NCI-H2107 treated with DMSO at 0.1 percent for 48 hours (cell line): ENCODE measurements at regions not wholly inside any gene's neighbourhood (a gene's known extent, or its start where the extent isn't known, plus 50 kb on each side); places are given as distances from the start of the nearest gene placed in this dataset.

Source experiments
- DNase-seq: peaks from one replicate; lab custom pipeline; 2025; ENCODE audit not compliant: unreplicated experiment; lab: John Stamatoyannopoulos, UW

DNA sequence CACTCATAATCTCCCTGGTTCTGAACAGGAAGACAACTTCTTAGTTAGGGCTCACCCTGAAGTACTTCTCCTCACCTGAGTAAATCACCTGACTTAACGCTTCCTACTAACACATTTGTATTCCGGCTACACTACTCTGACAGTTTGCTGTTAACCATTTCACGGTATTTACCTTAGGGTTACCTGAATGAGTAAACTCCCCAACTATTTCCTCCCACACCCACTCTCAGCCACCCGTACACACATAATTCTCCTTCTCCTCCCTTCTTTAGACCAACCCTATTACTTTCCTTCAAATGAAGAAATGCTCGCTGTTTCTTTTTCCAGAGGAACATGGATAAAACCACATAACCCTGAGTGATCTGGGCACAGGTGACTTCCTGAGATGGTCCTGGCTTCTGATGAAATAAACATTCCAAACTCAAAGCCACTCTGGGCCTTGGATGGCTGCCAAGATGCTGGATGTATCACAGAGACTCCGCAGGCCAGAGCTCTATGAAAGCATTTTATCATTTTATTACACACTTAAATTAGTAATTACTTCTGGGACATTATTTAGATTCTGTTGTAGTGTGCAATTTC is 183.6 kb upstream of the ATP11B start:
- DNase-seq = peak; percentile 53

GRCh38 chr3:182612332-182612731 is 181.0 kb upstream of the ATP11B start:
- DNase-seq = no peak

DNA sequence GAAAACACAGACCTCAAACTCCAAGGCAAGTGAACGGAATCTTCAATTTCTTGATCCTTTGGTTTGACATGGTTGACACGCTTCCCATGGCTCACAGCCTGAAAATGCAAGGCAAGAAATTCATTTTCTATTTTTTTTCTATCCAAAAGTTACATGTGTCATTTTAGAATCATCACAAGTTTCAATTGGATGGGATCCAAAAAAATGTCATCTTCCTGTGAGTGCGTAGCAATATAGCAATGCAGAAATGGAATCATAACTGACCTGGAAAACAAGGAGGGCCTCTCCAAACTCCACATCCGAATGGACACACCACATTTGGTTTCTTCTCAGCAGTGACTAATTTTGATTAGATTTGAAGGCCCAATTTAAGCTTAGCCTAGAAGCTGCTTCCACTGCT is 175.8 kb upstream of the ATP11B start:
- DNase-seq = no peak

GRCh38 chr3:182618085-182618732 is 175.1 kb upstream of the ATP11B start:
- DNase-seq = peak; percentile 94

DNA sequence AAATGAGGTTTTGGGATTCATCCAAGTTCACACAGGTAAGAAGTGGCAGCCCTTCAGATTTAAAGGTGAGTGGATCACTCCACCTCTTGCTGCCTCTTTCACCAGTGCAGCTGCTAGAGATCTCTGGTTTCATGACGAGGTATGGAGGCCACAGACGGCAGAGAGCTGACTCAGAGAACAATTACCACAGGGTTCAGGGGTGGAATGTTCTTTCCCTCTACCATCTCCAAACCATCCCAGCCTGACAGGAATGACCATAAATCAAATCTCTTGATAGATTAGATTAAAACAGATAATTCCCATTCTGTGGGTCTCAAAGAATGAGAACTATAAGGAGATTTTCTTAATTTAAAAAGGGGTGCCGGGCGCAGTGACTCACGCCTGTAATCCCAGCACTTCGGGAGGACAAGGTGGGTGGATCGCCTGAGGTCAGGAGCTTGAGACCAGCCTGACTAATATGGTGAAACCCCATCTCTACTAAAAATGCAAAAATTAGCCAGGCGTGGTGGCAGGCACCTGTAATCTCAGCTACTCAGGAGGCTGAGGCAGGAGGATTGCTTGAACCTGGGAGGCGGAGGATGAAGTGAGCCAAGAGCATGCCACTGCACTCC is 174.2 kb upstream of the ATP11B start:
- peak; percentile 97 for DNase-seq

- DNase-seq = no peak
These were observed 172.4 kb upstream of the ATP11B start for GRCh38 chr3:182620723-182621434.

- DNase-seq = peak; percentile 43
These were observed 171.7 kb upstream of the ATP11B start for GRCh38 chr3:182621435-182622240.

- DNase-seq = no peak
These were observed 171.1 kb upstream of the ATP11B start for GRCh38 chr3:182622241-182622545.

GRCh38 chr3:182626484-182627467 is 166.5 kb upstream of the ATP11B start:
- peak; percentile 40 for DNase-seq

- DNase-seq = no peak
These were observed 164.8 kb upstream of the ATP11B start for GRCh38 chr3:182628531-182628930.

DNA sequence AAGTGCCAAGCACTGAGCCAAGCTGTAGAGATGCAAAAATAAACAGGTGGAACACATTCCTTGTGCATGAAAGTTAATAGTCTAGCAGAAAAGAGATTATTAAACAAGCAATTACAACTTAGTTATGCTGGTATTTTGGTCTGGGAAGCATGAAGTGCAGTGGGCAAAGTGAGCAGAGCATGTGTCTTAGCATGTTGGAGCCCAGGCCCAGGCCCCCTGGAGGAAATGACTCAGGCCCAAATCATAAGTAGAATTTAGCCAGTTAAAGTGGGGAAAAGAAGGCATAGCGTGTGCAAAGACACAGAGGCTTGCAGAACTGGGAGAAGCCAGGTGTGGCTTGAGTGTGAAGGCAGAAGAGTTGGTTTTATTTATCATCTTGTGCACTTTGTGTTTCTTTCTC is 163.8 kb upstream of the ATP11B start:
- no peak for DNase-seq

DNA sequence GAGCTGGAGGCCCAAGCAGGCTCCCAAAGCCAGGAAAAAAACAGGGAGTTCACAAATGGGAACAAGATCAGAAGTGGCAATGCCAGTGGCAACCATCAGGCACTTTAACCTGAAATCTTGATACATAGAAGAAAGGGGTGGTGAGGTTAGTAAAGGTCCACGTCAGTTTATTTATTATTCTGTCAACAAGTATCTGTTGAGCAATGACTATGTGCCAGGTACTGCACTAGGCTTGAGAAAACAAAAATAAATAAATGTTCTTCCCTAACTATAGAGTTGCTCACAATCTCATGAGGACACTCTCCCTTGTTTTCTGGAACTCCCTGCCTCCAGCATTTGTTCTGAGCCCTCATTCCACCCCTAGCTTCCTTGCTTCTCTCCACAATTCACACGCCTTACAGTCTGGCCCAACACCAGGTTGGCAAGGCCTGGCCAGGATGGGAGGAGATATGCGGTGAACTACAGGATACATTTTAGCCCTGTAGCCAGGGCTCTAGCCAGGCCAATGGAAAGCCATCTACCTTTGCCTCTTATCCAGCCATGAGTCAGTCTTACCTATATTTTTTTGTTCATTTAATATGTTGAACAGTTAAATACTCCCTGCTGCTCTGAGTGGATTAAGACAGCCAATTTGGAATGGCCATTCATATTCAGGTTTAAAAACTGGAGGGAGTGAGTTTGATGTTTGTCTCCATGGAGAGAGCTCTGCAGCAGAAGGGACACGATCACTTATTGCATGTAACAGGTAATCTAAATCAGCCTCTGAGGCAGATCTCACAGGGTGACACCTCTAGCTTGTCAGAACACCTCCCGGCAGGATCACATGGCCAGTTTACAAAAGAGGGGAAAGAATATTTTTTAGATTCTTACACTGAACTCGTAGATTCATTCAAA is 161.9 kb upstream of the ATP11B start:
- no peak for DNase-seq

DNA sequence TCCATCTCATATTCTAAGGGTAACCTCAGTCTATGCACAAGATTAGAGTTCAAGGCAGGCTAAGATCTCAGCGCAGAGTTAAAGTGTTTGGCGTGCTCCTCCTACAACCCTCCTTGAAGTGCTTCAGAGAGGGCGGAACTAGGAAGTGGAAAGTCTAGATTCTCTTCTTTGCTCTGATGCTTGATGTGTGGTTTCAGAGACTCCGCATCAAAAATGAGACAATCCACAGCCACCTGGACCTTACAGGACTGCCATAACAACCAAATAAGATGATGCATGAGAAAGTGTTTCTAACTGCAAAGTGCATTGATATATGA is 161.3 kb upstream of the ATP11B start:
- no peak for DNase-seq

DNA sequence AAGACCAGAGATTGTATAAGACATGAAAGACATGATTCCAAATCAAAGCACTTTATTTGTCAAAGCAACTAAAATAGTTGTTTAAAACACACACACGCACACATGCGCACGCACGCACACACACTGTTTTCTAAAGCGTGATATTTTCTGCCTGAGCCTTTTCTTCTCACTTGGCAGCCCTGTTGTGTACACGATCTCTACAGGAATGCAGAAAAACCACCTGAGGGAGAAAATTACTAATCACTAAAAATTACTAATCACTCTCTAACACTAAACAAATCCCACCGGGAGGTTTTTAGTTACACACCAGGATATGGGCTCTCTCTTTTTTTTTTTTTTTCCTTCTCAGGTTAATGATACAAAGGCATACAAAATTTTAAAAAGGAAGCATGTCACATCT is 160.1 kb upstream of the ATP11B start:
- no peak for DNase-seq

- DNase-seq = no peak
These were observed 156.7 kb upstream of the ATP11B start for GRCh38 chr3:182636646-182637045.

DNA sequence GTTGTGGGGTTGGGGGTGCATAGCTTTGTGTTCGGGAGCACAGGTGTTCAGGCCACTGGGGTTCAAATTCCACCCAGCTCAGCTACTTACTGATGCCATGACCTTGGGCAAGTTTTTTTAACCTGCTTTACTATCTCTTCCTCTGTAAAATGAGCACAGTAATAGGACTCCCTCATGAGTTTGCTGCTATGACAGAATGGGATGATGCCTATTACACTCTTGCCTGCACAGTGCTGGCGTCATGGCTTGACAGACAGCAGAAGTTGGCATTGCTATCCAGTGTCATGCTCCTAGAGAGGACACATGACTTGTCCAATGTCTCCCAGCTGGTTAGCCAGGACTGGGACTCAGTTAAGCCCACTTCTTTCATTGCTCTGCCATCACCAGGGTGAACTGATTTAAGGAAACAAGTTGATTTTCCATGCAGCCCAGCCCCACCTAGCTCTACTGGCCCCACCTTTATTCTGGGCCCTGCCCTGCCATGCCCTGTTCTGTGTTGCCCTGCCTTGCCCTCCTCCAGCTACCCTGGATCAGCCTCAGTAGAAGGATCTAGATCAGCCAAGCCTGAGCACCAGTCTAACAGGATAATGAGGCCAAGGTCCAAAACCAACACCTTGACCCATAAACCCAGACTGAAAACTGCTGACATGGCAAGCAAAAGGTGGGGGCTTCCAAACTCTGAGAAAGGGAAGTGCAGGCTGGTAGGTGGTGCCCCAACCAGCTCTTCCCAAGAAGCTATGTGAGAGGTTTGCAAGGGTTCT is 155.8 kb upstream of the ATP11B start:
- no peak for DNase-seq

DNA sequence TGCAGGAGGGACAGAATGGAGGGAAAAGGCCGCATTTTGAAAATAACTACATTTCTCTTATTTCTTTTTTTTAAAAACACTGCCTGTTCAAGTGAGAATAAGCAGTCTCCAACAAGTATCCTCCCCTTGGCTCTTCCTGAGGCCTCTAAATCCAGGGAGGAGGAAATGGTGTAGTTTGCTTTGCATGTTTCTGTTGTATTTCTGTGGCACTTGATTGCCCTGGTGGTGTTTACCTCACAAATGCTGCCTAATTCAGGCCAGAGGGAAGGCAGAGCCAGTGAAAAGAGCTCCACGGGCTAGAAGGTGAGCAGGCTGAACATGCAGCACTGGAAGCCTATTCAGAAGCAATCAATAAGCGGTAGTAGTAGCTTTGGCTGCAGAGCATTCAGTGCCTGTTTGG is 149.3 kb upstream of the ATP11B start:
- DNase-seq = no peak

GRCh38 chr3:182644790-182645433 is 148.4 kb upstream of the ATP11B start:
- DNase-seq = peak; percentile 17
